ENCODE measurements at regions not wholly inside any gene's neighbourhood (a gene's known extent, or its start where the extent isn't known, plus 50 kb on each side); places are given as distances from the start of the nearest gene placed in this dataset.

DNA sequence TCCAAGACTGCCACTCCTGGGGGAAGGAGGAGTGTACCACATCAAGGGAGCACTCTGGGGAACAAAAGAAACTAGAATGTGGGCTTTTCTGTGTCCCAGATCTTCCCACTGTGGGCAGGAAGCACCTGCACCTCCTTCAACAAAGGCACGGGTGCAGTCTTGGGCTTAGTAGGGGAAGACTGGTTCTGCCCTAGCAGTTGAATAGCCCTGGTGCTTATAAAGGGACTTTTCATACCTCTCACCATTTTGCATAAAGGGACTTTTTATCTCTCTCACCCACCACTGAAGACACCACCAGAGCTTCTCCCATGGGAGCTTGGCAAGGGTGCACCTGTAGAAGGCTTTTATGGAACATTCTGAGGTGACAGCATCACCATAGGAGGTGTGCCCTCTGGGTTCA lies 65.8 kb upstream of the MS4A8 start:
- peak; percentile 89 for ATAC-seq (ENCODE audit: low read depth)
- peaks cover 41% of the 10 kb centered on the region for H3K4me1 Mint-ChIP-seq

GRCh38 chr11:60634126-60634525 lies 65.3 kb upstream of the MS4A8 start:
- H3K27me3 Mint-ChIP-seq: peaks cover 5% of the 10 kb centered on the region
- intact Hi-C loops (cut with micrococcal nuclease): loop anchor here (1.0 to 5.0 kb wide), 7 partner anchors 148 to 812 kb away; no protein-coding TSS in a partner anchor
- no peak for DNase-seq

More for the DNA sequence above, 65.8 kb upstream of the MS4A8 start:
- ChIA-PET CTCF (interaction anchor here (0.6 to 4.7 kb wide), 20 partner anchors 10 to 368 kb away, joined by 3 to 33 read pairs (median 4); partner anchors contain the start of gene MS4A15), POLR2A (interaction anchor here (0.6 to 3.4 kb wide), 13 partner anchors 14 to 378 kb away, joined by 3 to 24 read pairs (median 7); partner anchors contain the start of gene MS4A1)
- peak overlapping the region; percentile 78 for H3K27ac Mint-ChIP-seq
- H3K9me3 Mint-ChIP-seq: peaks cover 2% of the 10 kb centered on the region
- intact Hi-C loops (cut with micrococcal nuclease): loop anchor here (1.0 to 5.0 kb wide), 11 partner anchors 15 to 811 kb away; no protein-coding TSS in a partner anchor
- H3K4me3 Mint-ChIP-seq: peak overlapping the region; percentile 58
- DNase-seq: peak; percentile 42
- H3K36me3 Mint-ChIP-seq (ENCODE audit: low read depth): no peaks in the 10 kb centered on the region
- H3K27me3 Mint-ChIP-seq: peaks cover 5% of the 10 kb centered on the region
- no peak for TF ChIP-seq CTCF (IDR thresholded peaks at IDR 0.05)

DNA sequence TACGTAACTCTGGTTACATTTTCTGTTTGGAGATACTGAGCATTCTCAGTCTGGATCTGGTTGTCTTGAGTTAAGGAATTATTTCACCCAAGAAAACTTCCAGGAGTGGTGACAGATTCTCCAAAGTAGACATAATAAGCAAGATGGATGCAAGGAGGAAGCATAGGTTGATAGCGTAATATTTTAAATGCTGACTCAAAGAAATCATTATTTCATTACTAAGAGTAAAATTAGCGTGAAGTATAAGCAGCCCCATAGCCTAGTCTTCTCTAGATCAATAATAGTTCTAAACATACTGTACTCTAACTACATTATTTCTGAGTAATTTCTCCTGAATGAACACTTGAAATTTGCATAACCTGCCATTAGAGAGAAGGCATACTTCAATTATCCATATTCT lies 57.5 kb upstream of the MS4A8 start:
- H3K4me1 Mint-ChIP-seq: no peaks in the 10 kb centered on the region
- no peak for ATAC-seq (ENCODE audit: low read depth)
- ChIA-PET CTCF (no interaction called here), POLR2A (no interaction called here)
- H3K36me3 Mint-ChIP-seq (ENCODE audit: low read depth): no peaks in the 10 kb centered on the region
- peaks cover 10% of the 10 kb centered on the region for H3K9me3 Mint-ChIP-seq
- intact Hi-C loops (cut with micrococcal nuclease): no loop called here
- DNase-seq: no peak
- no peak overlapping the region for H3K4me3 Mint-ChIP-seq
- no peak for TF ChIP-seq CTCF (IDR thresholded peaks at IDR 0.05)
- peaks cover 14% of the 10 kb centered on the region for H3K27me3 Mint-ChIP-seq
- no peak overlapping the region for H3K27ac Mint-ChIP-seq

More at GRCh38 chr11:60634126-60634525, 65.3 kb upstream of the MS4A8 start:
- Mint-ChIP-seq H3K4me3 (peak overlapping the region; percentile 58), H3K36me3 (ENCODE audit: low read depth) (no peaks in the 10 kb centered on the region), H3K4me1 (peaks cover 41% of the 10 kb centered on the region), H3K27ac (peak overlapping the region; percentile 78), H3K9me3 (peaks cover 2% of the 10 kb centered on the region)
- TF ChIP-seq CTCF (IDR thresholded peaks at IDR 0.05): peak; percentile 42
- CTCF ChIA-PET: interaction anchor here (0.6 to 4.7 kb wide), 21 partner anchors 10 to 369 kb away, joined by 3 to 33 read pairs (median 4); partner anchors contain the start of genes MS4A1 and MS4A15
- POLR2A ChIA-PET: interaction anchor here (0.7 to 3.4 kb wide), 14 partner anchors 14 to 324 kb away, joined by 3 to 24 read pairs (median 6); partner anchors contain the start of gene MS4A1
- peak; percentile 59 for ATAC-seq (ENCODE audit: low read depth)

DNA sequence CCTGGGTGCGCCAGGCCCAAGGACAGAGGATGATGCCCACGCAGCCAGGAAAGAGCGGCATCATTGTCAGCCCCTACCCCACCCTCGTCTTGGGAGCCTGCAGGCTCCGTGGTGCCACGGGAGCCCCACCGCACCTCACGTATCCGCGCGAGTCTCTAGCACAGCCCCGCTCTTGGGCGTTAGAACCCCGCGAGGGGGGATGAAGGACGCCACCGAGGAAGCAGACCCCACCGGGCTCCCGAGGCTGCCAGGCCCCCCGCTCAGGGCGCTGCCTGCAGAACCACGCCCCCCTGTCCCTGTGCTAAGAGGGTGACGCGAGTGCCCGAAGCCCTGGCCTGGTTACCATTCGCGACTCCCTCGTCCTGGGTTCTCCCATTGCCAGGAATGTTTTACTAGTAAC lies 52.3 kb upstream of the MS4A8 start:
- ChIA-PET POLR2A (no interaction called here), CTCF (no interaction called here)
- intact Hi-C loops (cut with micrococcal nuclease): no loop called here
- no peak for TF ChIP-seq CTCF (IDR thresholded peaks at IDR 0.05)
- H3K27ac Mint-ChIP-seq: no peak overlapping the region
- H3K36me3 Mint-ChIP-seq (ENCODE audit: low read depth): no peaks in the 10 kb centered on the region
- H3K4me1 Mint-ChIP-seq: no peaks in the 10 kb centered on the region
- H3K27me3 Mint-ChIP-seq: peaks cover 13% of the 10 kb centered on the region
- ATAC-seq (ENCODE audit: low read depth) (no peak), DNase-seq (no peak)
- no peak overlapping the region for H3K4me3 Mint-ChIP-seq
- H3K9me3 Mint-ChIP-seq: peaks cover 17% of the 10 kb centered on the region
